ENCODE measurements at regions not wholly inside any gene's neighbourhood (a gene's known extent, or its start where the extent isn't known, plus 50 kb on each side); places are given as distances from the start of the nearest gene placed in this dataset.

GRCh38 chr20:19952392-19952791, 64.8 kb upstream of the NAA20 start:
- no peak for DNase-seq (ENCODE audit: extremely low read depth, low read depth)
- no peak for TF ChIP-seq CTCF (IDR thresholded peaks at IDR 0.05; ENCODE audit: low read depth, low read length)

DNA sequence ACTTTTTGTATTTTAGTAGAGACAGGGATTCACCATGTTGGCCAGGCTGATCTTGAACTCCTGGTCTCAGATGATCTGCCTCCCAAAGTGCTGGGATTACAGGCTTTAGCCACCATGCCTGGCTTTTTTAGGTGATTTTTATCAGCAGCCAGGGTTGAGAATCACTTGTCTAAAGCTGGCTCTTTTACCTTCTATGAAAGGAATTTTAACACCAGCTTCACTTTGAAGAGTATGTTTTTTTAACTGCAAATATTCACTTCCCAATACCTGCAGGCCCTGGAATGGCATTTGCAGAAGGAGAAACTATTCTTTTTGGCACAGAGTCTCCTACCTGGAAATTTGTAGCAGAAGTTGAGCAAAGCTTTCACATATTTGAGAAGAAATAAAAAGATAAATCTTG, 63.6 kb upstream of the NAA20 start:
- no peak for DNase-seq (ENCODE audit: extremely low read depth, low read depth)
- TF ChIP-seq CTCF (IDR thresholded peaks at IDR 0.05; ENCODE audit: low read depth, low read length): no peak

- DNase-seq (ENCODE audit: extremely low read depth, low read depth): no peak
- TF ChIP-seq CTCF (IDR thresholded peaks at IDR 0.05; ENCODE audit: low read depth, low read length): no peak
Measured at GRCh38 chr20:19956976-19957375, 60.2 kb upstream of the NAA20 start.

DNA sequence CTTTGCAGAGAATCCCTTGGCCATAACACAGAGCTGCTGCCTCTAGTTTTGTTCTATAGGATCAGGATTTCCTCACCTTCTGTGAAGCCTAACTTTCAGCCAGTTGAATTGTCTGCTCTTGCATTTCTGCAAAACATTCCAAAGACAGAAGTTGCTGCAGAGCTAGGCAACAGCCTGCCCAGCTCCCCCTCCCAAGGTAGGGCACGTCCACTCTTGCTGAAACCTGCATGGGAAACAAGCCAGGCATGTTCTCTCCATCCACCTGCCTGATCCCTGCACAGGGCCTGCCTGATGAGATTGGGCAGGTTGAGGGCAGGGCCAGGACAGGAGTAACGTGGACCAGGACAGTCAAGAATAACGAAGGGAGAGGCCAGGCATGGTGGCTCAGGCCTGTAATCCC, 58.9 kb upstream of the NAA20 start:
- no peak for TF ChIP-seq CTCF (IDR thresholded peaks at IDR 0.05; ENCODE audit: low read depth, low read length)
- DNase-seq (ENCODE audit: extremely low read depth, low read depth): no peak

DNA sequence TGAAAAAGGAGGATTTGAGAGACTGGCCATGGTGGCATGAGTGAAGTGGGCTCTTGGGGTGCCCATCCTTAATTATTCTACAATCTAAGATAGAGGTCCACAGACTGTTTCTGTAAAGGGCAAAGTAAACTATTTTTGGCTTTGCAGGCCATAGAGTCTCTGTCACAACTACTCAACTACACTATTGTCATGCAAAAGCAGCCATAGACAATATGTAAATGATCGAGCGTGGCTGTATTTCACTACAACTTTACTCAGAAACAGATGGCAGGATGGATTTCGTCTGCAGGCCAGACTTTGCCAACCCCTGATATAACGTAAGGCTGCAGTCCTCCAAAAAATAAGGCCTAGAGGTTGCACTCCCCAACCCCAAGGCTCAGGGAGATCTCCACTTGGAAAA, 58.2 kb upstream of the NAA20 start:
- no peak for DNase-seq (ENCODE audit: extremely low read depth, low read depth)
- no peak for TF ChIP-seq CTCF (IDR thresholded peaks at IDR 0.05; ENCODE audit: low read depth, low read length)

- no peak for TF ChIP-seq CTCF (IDR thresholded peaks at IDR 0.05; ENCODE audit: low read depth, low read length)
- DNase-seq (ENCODE audit: extremely low read depth, low read depth): no peak
Measured at GRCh38 chr20:19960745-19961144, 56.4 kb upstream of the NAA20 start.

- DNase-seq (ENCODE audit: extremely low read depth, low read depth): no peak
- TF ChIP-seq CTCF (IDR thresholded peaks at IDR 0.05; ENCODE audit: low read depth, low read length): no peak
Measured at GRCh38 chr20:19961293-19961692, 55.9 kb upstream of the NAA20 start.
